Heart right ventricle (tissue), 16 donors: ENCODE measurements at regions not wholly inside any gene's neighbourhood (a gene's known extent, or its start where the extent isn't known, plus 50 kb on each side); places are given as distances from the start of the nearest gene placed in this dataset.

Source experiments
- ATAC-seq, 8 donors: fragments of 200-7000 bp; cut with Tn5 transposase; one replicate each; pipeline ENCODE4 v1.9.1; 2020; ENCODE audit warnings: mild to moderate bottlenecking in 8 of 8, moderate library complexity in 8 of 8, moderate number of reproducible peaks in 1 of 8
- DNase-seq, 2 donors: peaks; one replicate each; pipeline ENCODE4 v3.0.0-alpha.2; 2020
- H3K27ac ChIP-seq, 10 donors: fragments of 200-600 bp; sonication (generic) in 2 of 10; one replicate each; pipeline versions ENCODE4 v1.5.0 to v1.8.0; 2020 to 2022; ENCODE audit warnings: mild to moderate bottlenecking in 3 of 10
- H3K27me3 ChIP-seq, 7 donors: fragments of 200-600 bp; one replicate each; pipeline ENCODE4 v1.8.0; 2021 to 2022; ENCODE audit warnings: mild to moderate bottlenecking in 2 of 7
- H3K36me3 ChIP-seq, 9 donors: fragments of 200-600 bp; sonication (generic) in 1 of 9; one replicate each; pipeline versions ENCODE4 v1.5.0 to v1.8.0; 2020 to 2022; ENCODE audit warnings: mild to moderate bottlenecking in 2 of 9
- H3K4me1 ChIP-seq, 9 donors: fragments of 200-600 bp; sonication (generic) in 1 of 9; one replicate each; pipeline versions ENCODE4 v1.5.0 to v1.8.0; 2020 to 2022; ENCODE audit warnings: mild to moderate bottlenecking in 4 of 9
- H3K4me3 ChIP-seq, 10 donors: fragments of 200-600 bp; sonication (generic) in 2 of 10; one replicate each; pipeline versions ENCODE4 v1.5.0 to v1.8.0; 2020 to 2022; ENCODE audit warnings: mild to moderate bottlenecking in 7 of 10, moderate library complexity in 2 of 10
- H3K9me3 ChIP-seq, 11 donors: fragments of 200-600 bp in 10 of 11; sonication (generic) in 2 of 11; one replicate each; pipeline versions ENCODE4 v1.5.0 to v1.8.0; 2013 to 2022; ENCODE audit warnings: mild to moderate bottlenecking in 2 of 11, control low read depth in 1 of 11, moderate library complexity in 1 of 11
- WGBS, 2 donors: extraction: QIAGEN DNeasy Blood & Tissue Kit; methylation state at CpG; one replicate each; pipeline ENCODE4 v1.1.7; 2013; ENCODE audit warnings: inconsistent platforms in 1 of 2; 5-methylcytosine and 5-hydroxymethylcytosine counted together
- intact Hi-C, 10 donors: fragments of 100-400 bp; cut with DNase I; formaldehyde crosslinking; loops; one replicate each; pipeline versions ENCODE4 v1.11.1 to v1.14.2; 2022
- TF ChIP-seq, protein P1 (sequence below), 9 donors: fragments of 200-600 bp; sonication (generic) in 2 of 9; IDR thresholded peaks; one replicate each; pipeline versions ENCODE4 v1.5.0 to v1.8.0; 2021 to 2022; ENCODE audit warnings: antibody characterized with exemption in 9 of 9, mild to moderate bottlenecking in 5 of 9, moderate library complexity in 1 of 9
- donor health status: Arrhythmogenic right ventricular cardiomyopathy.
- donor health status: ischemic (EF 13 %, LVEDD 7.1; RV severe dilation, severe dysfunction).
- donor health status: healthy with polysubstance abuse.
- donor health status: DM: no; HTN: yes; CAD: no.
- donor health status: DM: no; HTN: no; CAD: no.
- donor health status: ischemic (EF 25% LVEDD 6.9; RV normal size, moderate dysfunction).
- donor health status: ischemic (EF 25% LVEDD 5.7; RV mildly dilated, moderate dysfunction).
- donor health status: healthy.
- donor health status: DM: yes; HTN: yes; CAD: no.
- donor health status: Ischemic cardiomyopathy.
- donor health status: ischemic (EF 35%, LVEDD 5.7; RV mildly dilated, moderate dysfunction).
- donor health status: nonischemic (EF 11% LVEDD 7.7; RV severe dilation, severe dysfunction).
- donor health status: DM: yes; HTN: yes; CAD: no.
- donor health status: PGD.
- donor health status: ischemic (EF 29% LVEDD 5.4; RV normal size, mild dysfunction).
- donor health status: nonischemic (EF 23%, LVEDD 6.1; RV moderate dilation, normal function).

DNA sequence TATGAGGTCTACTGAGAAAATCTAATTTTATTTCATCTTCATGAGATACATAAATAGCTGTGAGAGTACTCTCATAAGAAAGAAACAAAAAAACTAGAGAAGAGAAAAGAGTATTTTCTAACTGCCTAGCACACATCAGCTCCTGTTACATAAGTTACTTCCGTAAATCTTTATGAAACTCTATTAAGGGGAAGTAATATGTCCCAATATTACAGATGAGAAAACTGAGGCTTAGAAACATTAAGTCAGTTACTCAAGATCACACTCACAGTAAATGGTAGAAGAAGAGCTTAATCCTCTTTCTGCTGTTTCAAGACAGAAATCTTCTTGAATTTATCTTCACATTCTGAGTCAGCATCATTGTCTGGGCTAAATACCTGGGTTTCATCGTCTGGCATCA is 164.1 kb downstream of the DTHD1 start:
- H3K4me3 ChIP-seq = no peak overlapping the region
- no peak for ATAC-seq
- no peak for DNase-seq
- no peaks in the 10 kb centered on the region for H3K27me3 ChIP-seq
- intact Hi-C loops = no loop called here
- no peak overlapping the region for H3K27ac ChIP-seq
- H3K9me3 ChIP-seq = no peaks in the 10 kb centered on the region
- H3K4me1 ChIP-seq = no peaks in the 10 kb centered on the region
- H3K36me3 ChIP-seq = no peaks in the 10 kb centered on the region
- WGBS, 2 donors = 76 to 84% methylated on average over 2 of the region's 2 CpGs
- TF ChIP-seq, protein P1, sequence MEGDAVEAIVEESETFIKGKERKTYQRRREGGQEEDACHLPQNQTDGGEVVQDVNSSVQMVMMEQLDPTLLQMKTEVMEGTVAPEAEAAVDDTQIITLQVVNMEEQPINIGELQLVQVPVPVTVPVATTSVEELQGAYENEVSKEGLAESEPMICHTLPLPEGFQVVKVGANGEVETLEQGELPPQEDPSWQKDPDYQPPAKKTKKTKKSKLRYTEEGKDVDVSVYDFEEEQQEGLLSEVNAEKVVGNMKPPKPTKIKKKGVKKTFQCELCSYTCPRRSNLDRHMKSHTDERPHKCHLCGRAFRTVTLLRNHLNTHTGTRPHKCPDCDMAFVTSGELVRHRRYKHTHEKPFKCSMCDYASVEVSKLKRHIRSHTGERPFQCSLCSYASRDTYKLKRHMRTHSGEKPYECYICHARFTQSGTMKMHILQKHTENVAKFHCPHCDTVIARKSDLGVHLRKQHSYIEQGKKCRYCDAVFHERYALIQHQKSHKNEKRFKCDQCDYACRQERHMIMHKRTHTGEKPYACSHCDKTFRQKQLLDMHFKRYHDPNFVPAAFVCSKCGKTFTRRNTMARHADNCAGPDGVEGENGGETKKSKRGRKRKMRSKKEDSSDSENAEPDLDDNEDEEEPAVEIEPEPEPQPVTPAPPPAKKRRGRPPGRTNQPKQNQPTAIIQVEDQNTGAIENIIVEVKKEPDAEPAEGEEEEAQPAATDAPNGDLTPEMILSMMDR (IDR thresholded peaks at IDR 0.05) = no peak

GRCh38 chr4:36446275-36446674 is 164.9 kb downstream of the DTHD1 start:
- intact Hi-C loops = no loop called here
- no peaks in the 10 kb centered on the region for H3K36me3 ChIP-seq
- 71 to 77% methylated on average over 3 of the region's 3 CpGs for WGBS, 2 donors

GRCh38 chr4:36461344-36461743 is 179.9 kb downstream of the DTHD1 start:
- Histone ChIP-seq H3K27me3 (no peaks in the 10 kb centered on the region), H3K36me3 (no peaks in the 10 kb centered on the region), H3K4me1 (no peaks in the 10 kb centered on the region), H3K9me3 (peaks cover 0 to 8% (median 0%) of the 10 kb centered on the region in 11 donors), H3K27ac (no peak overlapping the region), H3K4me3 (no peak overlapping the region)
- ATAC-seq = no peak
- intact Hi-C loops = no loop called here
- no peak for DNase-seq
- 43 to 49% methylated on average over 4 of the region's 4 CpGs for WGBS, 2 donors
- TF ChIP-seq, protein P1 (IDR thresholded peaks at IDR 0.05) = no peak

More at GRCh38 chr4:36446275-36446674, 164.9 kb downstream of the DTHD1 start:
- no peak overlapping the region for H3K27ac ChIP-seq
- ATAC-seq = no peak
- no peaks in the 10 kb centered on the region for H3K9me3 ChIP-seq
- H3K4me3 ChIP-seq = no peak overlapping the region
- no peaks in the 10 kb centered on the region for H3K27me3 ChIP-seq
- no peaks in the 10 kb centered on the region for H3K4me1 ChIP-seq
- DNase-seq = no peak
- TF ChIP-seq, protein P1 (IDR thresholded peaks at IDR 0.05) = no peak

- ATAC-seq = no peak
- H3K4me1 ChIP-seq = no peaks in the 10 kb centered on the region
- no peak overlapping the region for H3K27ac ChIP-seq
- 44 to 64% methylated on average over 2 of the region's 2 CpGs for WGBS, 2 donors
- no peak overlapping the region for H3K4me3 ChIP-seq
- H3K27me3 ChIP-seq = no peaks in the 10 kb centered on the region
- intact Hi-C loops = no loop called here
- no peaks in the 10 kb centered on the region for H3K36me3 ChIP-seq
- H3K9me3 ChIP-seq = no peaks in the 10 kb centered on the region
- DNase-seq = no peak
- TF ChIP-seq, protein P1 (IDR thresholded peaks at IDR 0.05) = no peak
These were observed 186.3 kb downstream of the DTHD1 start for GRCh38 chr4:36467670-36468069.
